ENCODE measurements at regions not wholly inside any gene's neighbourhood (a gene's known extent, or its start where the extent isn't known, plus 50 kb on each side); places are given as distances from the start of the nearest gene placed in this dataset.

GRCh38 chrX:8232406-8232805 is 61.3 kb upstream of the VCX2 start:
- TF ChIP-seq CTCF (conservative IDR thresholded peaks at IDR 0.05; ENCODE audit: control insufficient read depth, insufficient read depth, low read depth, low read length), result no peak
- DNase-seq (ENCODE audit: low read depth), result no peak
- no peak overlapping the region for H3K4me3 ChIP-seq (ENCODE audit: control insufficient read depth, low read depth, low read length)

GRCh38 chrX:8233091-8233490 is 62.0 kb upstream of the VCX2 start:
- TF ChIP-seq CTCF (conservative IDR thresholded peaks at IDR 0.05; ENCODE audit: control insufficient read depth, insufficient read depth, low read depth, low read length), result no peak
- no peak overlapping the region for H3K4me3 ChIP-seq (ENCODE audit: control insufficient read depth, low read depth, low read length)
- DNase-seq (ENCODE audit: low read depth), result no peak

DNA sequence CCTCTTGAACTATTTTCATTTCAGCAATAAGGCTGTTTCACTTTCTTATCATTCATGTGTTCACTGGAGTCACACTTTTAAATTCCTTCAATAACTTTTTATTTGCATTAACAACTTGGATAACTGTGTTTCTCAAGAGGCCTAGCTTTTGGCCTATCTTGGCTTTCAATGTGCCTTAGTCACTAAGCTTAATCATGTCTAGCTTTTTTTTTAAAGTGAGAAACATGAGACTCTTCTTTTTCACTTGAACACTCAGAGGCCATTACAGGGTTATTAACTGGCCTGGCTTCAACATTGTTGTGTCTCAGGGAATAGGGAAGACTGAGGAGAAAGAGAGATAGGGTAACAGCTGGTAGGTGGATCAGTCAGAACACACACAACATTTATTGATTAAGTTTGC is 64.0 kb upstream of the VCX2 start:
- peak; percentile 26 for DNase-seq (ENCODE audit: low read depth)
- H3K4me3 ChIP-seq (ENCODE audit: control insufficient read depth, low read depth, low read length), result no peak overlapping the region
- no peak for TF ChIP-seq CTCF (conservative IDR thresholded peaks at IDR 0.05; ENCODE audit: control insufficient read depth, insufficient read depth, low read depth, low read length)

- DNase-seq (ENCODE audit: low read depth), result no peak
- no peak for TF ChIP-seq CTCF (conservative IDR thresholded peaks at IDR 0.05; ENCODE audit: control insufficient read depth, insufficient read depth, low read depth, low read length)
Measured at GRCh38 chrX:8237718-8238117, 66.7 kb upstream of the VCX2 start.

GRCh38 chrX:8242431-8243020 is 71.5 kb upstream of the VCX2 start:
- no peak for TF ChIP-seq CTCF (conservative IDR thresholded peaks at IDR 0.05; ENCODE audit: control insufficient read depth, insufficient read depth, low read depth, low read length)
- no peak for DNase-seq (ENCODE audit: low read depth)
- no peak overlapping the region for H3K4me3 ChIP-seq (ENCODE audit: control insufficient read depth, low read depth, low read length)

More at GRCh38 chrX:8237718-8238117, 66.7 kb upstream of the VCX2 start:
- no peak overlapping the region for H3K4me3 ChIP-seq (ENCODE audit: control insufficient read depth, low read depth, low read length)

GRCh38 chrX:8244301-8244700 is 73.2 kb upstream of the VCX2 start:
- DNase-seq (ENCODE audit: low read depth), result no peak
- no peak overlapping the region for H3K4me3 ChIP-seq (ENCODE audit: control insufficient read depth, low read depth, low read length)
- no peak for TF ChIP-seq CTCF (conservative IDR thresholded peaks at IDR 0.05; ENCODE audit: control insufficient read depth, insufficient read depth, low read depth, low read length)

DNA sequence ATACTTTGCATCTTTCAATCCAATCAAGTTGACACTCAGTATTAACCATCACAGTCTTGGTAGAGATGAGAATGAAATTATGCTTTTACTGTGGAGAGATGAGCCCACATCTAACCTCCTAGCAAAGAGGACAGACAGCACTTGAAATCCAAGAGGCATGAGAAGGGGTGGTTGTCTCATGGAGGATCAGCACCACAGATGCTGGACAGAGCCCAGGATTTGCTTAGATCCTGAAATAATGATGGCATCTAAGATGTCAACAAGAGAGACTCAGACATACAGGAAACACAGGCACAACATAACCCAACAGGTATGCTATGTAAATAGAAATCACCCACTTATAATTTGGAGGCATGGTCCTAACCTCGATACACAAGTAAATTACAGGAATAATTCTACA is 74.3 kb upstream of the VCX2 start:
- H3K4me3 ChIP-seq (ENCODE audit: control insufficient read depth, low read depth, low read length), result no peak overlapping the region
- peak; percentile 0 for DNase-seq (ENCODE audit: low read depth)

More for the DNA sequence above, 74.3 kb upstream of the VCX2 start:
- no peak for TF ChIP-seq CTCF (conservative IDR thresholded peaks at IDR 0.05; ENCODE audit: control insufficient read depth, insufficient read depth, low read depth, low read length)
